Body of pancreas (tissue), 4 donors: ENCODE measurements at regions not wholly inside any gene's neighbourhood (a gene's known extent, or its start where the extent isn't known, plus 50 kb on each side); places are given as distances from the start of the nearest gene placed in this dataset.
"Not testable (repeated sequence)": the region's sequence is repeated elsewhere in the genome, so short reads cannot be mapped to it uniquely, and the experiment has no call there.

ENCODE experiments used
- CTCF ChIP-seq, 7 experiments: fragments of 450-650 bp in 4 of 7; fragments of 200-600 bp in 3 of 7; sonication (generic) in 3 of 7; IDR thresholded peaks; one replicate each; pipeline ENCODE4 v1.5.1; 2016 to 2019; ENCODE audit warnings: antibody characterized with exemption in 7 of 7
- POLR2A ChIP-seq, 3 donors: fragments of 450-650 bp; IDR thresholded peaks; one replicate each; pipeline ENCODE4 v1.6.1; 2016; ENCODE audit warnings: antibody characterized with exemption in 3 of 3, mild to moderate bottlenecking in 2 of 3

GRCh38 chr17:70293564-70294310 lies 124.4 kb downstream of the KCNJ2 start:
- not testable (repeated sequence) for TF ChIP-seq CTCF, POLR2A (IDR thresholded peaks at IDR 0.05)
